HL-60 (cell line): ENCODE measurements at regions not wholly inside any gene's neighbourhood (a gene's known extent, or its start where the extent isn't known, plus 50 kb on each side); places are given as distances from the start of the nearest gene placed in this dataset.

Source experiments
- DNase-seq, 2 experiments: peaks; one replicate each; pipeline ENCODE4 v3.0.0-alpha.2; 2010 to 2020; ENCODE audit warnings: low read depth in 1 of 2, low spot score in 1 of 2
- H3K27ac ChIP-seq: fragments of 250-450 bp; sonication (Bioruptor Pico); replicated peaks from 2 replicates; pipeline ENCODE4 v1.5.1; 2020; ENCODE audit warnings: mild to moderate bottlenecking, moderate library complexity
- H3K27me3 ChIP-seq: fragments of 250-450 bp; sonication (Bioruptor Pico); 2 replicates; pipeline ENCODE4 v1.5.1; 2021; ENCODE audit warnings: mild to moderate bottlenecking, moderate library complexity; ENCODE audit not compliant: insufficient read depth, poor library complexity, severe bottlenecking
- H3K4me3 ChIP-seq: replicated peaks from 2 replicates; pipeline ENCODE4 v1.5.1; 2011; ENCODE audit warnings: mild to moderate bottlenecking, control low read depth, low read length; ENCODE audit not compliant: insufficient read depth
- CTCF ChIP-seq: IDR thresholded peaks from one replicate; pipeline ENCODE4 v1.5.1; 2011; ENCODE audit warnings: low read length, control low read depth, inconsistent platforms; ENCODE audit not compliant: insufficient read depth
- GABPA ChIP-seq: IDR thresholded peaks from 2 replicates; pipeline ENCODE4 v1.6.1; 2012; ENCODE audit warnings: low read depth
- POLR2AphosphoS5 ChIP-seq: IDR thresholded peaks from 2 replicates; pipeline ENCODE4 v1.6.1; 2012; ENCODE audit warnings: low read depth
- REST ChIP-seq: IDR thresholded peaks from 2 replicates; pipeline ENCODE4 v1.6.1; 2012; ENCODE audit warnings: low read depth; ENCODE audit not compliant: insufficient replicate concordance
- SPI1 ChIP-seq: IDR thresholded peaks from 2 replicates; pipeline ENCODE4 v1.6.1; 2012; ENCODE audit warnings: low read depth, mild to moderate bottlenecking, borderline replicate concordance

GRCh38 chr9:120098584-120098983, 481.4 kb downstream of the CDK5RAP2 start:
- H3K27ac ChIP-seq = no peak overlapping the region
- TF ChIP-seq REST (no peak), POLR2AphosphoS5 (no peak), CTCF (no peak), GABPA (no peak), SPI1 (no peak)
- H3K4me3 ChIP-seq = no peak overlapping the region
- peaks cover under 1% of the 10 kb centered on the region for H3K27me3 ChIP-seq
- DNase-seq = no peak

GRCh38 chr9:120091206-120091605, 488.8 kb downstream of the CDK5RAP2 start:
- TF ChIP-seq POLR2AphosphoS5 (no peak), GABPA (no peak), REST (no peak), CTCF (no peak), SPI1 (no peak)
- Histone ChIP-seq H3K27ac (no peak overlapping the region), H3K27me3 (no peaks in the 10 kb centered on the region), H3K4me3 (no peak overlapping the region)
- DNase-seq = no peak

GRCh38 chr9:120080849-120081248, 499.1 kb downstream of the CDK5RAP2 start:
- Histone ChIP-seq H3K27ac (no peak overlapping the region), H3K27me3 (no peaks in the 10 kb centered on the region), H3K4me3 (no peak overlapping the region)
- DNase-seq = no peak
- TF ChIP-seq REST (no peak), GABPA (no peak), SPI1 (no peak), CTCF (no peak), POLR2AphosphoS5 (no peak)
